Activated T-cell treated with anti-CD3 and anti-CD28 coated beads, Interleukin-2, amount 50 U/mL, for 72 hours (primary cell): ENCODE measurements at regions not wholly inside any gene's neighbourhood (a gene's known extent, or its start where the extent isn't known, plus 50 kb on each side); places are given as distances from the start of the nearest gene placed in this dataset.

Experiments used
- ATAC-seq, 2 donors: fragments of 150-1000 bp; cut with Tn5 transposase; replicated peaks in 1 of 2; 2 replicates each; pipeline ENCODE4 v1.10.0; 2021; ENCODE audit warnings: moderate library complexity in 2 of 2, mild to moderate bottlenecking in 1 of 2
- DNase-seq, 2 donors: peaks; one replicate each; pipeline ENCODE4 v3.0.0; 2021 to 2022; ENCODE audit warnings: mixed read lengths in 1 of 2
- H3K27ac Mint-ChIP-seq: one replicate; pipeline ENCODE4 v1.8.0; 2022; ENCODE audit warnings: mild to moderate bottlenecking, moderate library complexity, mixed read lengths
- H3K27me3 Mint-ChIP-seq: one replicate; pipeline ENCODE4 v1.8.0; 2022; ENCODE audit warnings: low read depth, mixed read lengths
- H3K36me3 Mint-ChIP-seq, 2 donors: one replicate each; pipeline ENCODE4 v1.8.0; 2022; ENCODE audit warnings: mixed read lengths in 2 of 2, mild to moderate bottlenecking in 1 of 2; ENCODE audit not compliant: insufficient read depth in 2 of 2
- H3K4me1 Mint-ChIP-seq: one replicate; pipeline ENCODE4 v1.8.0; 2022; ENCODE audit warnings: low read depth, mixed read lengths
- H3K4me3 Mint-ChIP-seq, 2 donors: one replicate each; pipeline ENCODE4 v1.8.0; 2022; ENCODE audit warnings: mild to moderate bottlenecking in 2 of 2, mixed read lengths in 2 of 2, moderate library complexity in 2 of 2
- H3K9me3 Mint-ChIP-seq, 2 donors: one replicate each; pipeline ENCODE4 v1.8.0; 2022; ENCODE audit warnings: mixed read lengths in 2 of 2

DNA sequence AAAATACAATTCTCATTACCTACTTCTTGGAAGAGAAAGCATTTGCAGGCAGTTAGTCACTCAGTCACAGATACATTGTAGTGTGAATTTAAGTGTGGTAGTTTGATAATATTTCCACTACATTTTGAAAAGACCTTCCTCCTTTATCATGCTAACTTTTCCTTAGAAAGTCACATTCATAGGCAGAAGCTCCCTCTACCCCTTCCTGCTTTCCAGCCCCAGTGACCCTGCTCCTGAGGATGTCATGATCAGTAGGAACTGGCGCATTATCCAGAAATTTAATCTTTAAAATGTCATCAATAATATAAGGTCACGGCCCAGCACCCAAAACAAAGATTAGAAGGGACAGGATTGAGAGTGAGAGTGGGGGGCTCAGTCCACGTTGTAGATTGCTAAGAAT lies 707.4 kb upstream of the STXBP6 start:
- ATAC-seq (no peak), DNase-seq (no peak)
- no peaks in the 10 kb centered on the region for H3K4me1 Mint-ChIP-seq
- H3K27ac Mint-ChIP-seq: no peak overlapping the region
- H3K4me3 Mint-ChIP-seq: no peak overlapping the region
- H3K27me3 Mint-ChIP-seq: no peaks in the 10 kb centered on the region
- peaks cover 6 to 16% of the 10 kb centered on the region in 2 donors for H3K9me3 Mint-ChIP-seq
- no peaks in the 10 kb centered on the region for H3K36me3 Mint-ChIP-seq

DNA sequence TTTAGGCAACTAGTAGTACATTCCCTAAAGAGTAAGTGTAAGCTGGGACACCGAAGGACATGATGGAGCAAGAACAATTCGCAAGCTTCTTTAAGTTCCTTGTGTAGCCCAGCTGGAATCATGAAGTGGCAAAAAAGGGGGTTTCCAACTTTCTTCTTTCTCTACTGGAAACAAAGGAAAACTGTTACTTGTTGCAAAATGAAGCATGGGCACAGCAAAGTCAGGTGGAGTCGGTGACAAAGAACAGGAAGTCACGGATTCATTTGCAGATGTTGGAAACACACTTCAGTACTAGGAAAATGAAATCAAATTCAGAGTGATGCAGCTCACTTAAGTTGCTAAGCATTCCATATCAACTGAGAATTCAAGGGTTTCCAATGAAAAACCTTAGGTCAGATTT lies 706.9 kb upstream of the STXBP6 start:
- DNase-seq (no peak), ATAC-seq (no peak)
- Mint-ChIP-seq H3K4me3 (no peak overlapping the region), H3K36me3 (no peaks in the 10 kb centered on the region), H3K9me3 (peaks cover 6 to 16% of the 10 kb centered on the region in 2 donors), H3K4me1 (no peaks in the 10 kb centered on the region), H3K27ac (no peak overlapping the region), H3K27me3 (no peaks in the 10 kb centered on the region)

DNA sequence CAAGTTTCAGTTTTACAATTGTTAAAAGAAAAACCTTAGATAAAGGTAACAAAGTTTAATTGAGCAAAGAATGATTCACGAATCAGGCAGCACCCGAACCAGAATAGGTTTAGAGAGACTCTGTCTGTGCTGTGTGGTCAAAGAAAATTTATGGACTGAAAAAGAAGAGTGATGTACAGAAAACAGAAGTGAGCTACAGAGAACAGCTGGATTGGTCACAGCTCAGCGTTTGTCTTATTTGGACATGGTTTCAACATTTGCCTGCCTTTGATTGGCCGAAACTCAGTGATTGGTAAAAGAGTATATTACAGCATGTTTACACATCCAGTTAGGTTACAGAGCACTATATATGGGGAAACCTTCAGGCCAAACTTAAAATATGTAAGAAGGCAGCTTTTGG lies 703.2 kb upstream of the STXBP6 start:
- peaks cover 6 to 14% of the 10 kb centered on the region in 2 donors for H3K9me3 Mint-ChIP-seq
- H3K36me3 Mint-ChIP-seq: no peaks in the 10 kb centered on the region
- DNase-seq (no peak), ATAC-seq (no peak)
- no peaks in the 10 kb centered on the region for H3K4me1 Mint-ChIP-seq
- no peak overlapping the region for H3K4me3 Mint-ChIP-seq
- H3K27ac Mint-ChIP-seq: no peak overlapping the region
- no peaks in the 10 kb centered on the region for H3K27me3 Mint-ChIP-seq

GRCh38 chr14:25750436-25750835 lies 700.5 kb upstream of the STXBP6 start:
- no peak for ATAC-seq
- Mint-ChIP-seq H3K4me1 (no peaks in the 10 kb centered on the region), H3K27me3 (no peaks in the 10 kb centered on the region), H3K9me3 (peaks cover 8 to 14% of the 10 kb centered on the region in 2 donors), H3K36me3 (no peaks in the 10 kb centered on the region), H3K27ac (no peak overlapping the region), H3K4me3 (no peak overlapping the region)
- DNase-seq: no peak
